Right lobe of liver (tissue), 6 donors: ENCODE measurements at regions not wholly inside any gene's neighbourhood (a gene's known extent, or its start where the extent isn't known, plus 50 kb on each side); places are given as distances from the start of the nearest gene placed in this dataset.
"Not testable (repeated sequence)": the region's sequence is repeated elsewhere in the genome, so short reads cannot be mapped to it uniquely, and the experiment has no call there.

Experiments used
- ATAC-seq, 4 donors: fragments of 200-7000 bp; cut with Tn5 transposase; one replicate each; pipeline ENCODE4 v1.9.1; 2020; ENCODE audit warnings: mild to moderate bottlenecking in 4 of 4, moderate library complexity in 4 of 4
- DNase-seq, 3 donors: peaks; one replicate each; pipeline ENCODE4 v3.0.0-alpha.2; 2020
- H3K27ac ChIP-seq, 3 donors: fragments of 200-600 bp; one replicate each; pipeline ENCODE4 v1.8.0; 2022
- H3K27me3 ChIP-seq, 2 donors: fragments of 200-600 bp; one replicate each; pipeline ENCODE4 v1.8.0; 2022
- H3K36me3 ChIP-seq, 4 donors: fragments of 200-600 bp; sonication (generic) in 1 of 4; one replicate each; pipeline versions ENCODE4 v1.5.1 to v1.8.0; 2017 to 2022; ENCODE audit warnings: control low read depth in 1 of 4
- H3K4me1 ChIP-seq, 4 donors: fragments of 200-600 bp; sonication (generic) in 1 of 4; one replicate each; pipeline versions ENCODE4 v1.5.1 to v1.8.0; 2017 to 2022; ENCODE audit warnings: control low read depth in 1 of 4
- H3K4me3 ChIP-seq, 3 donors: fragments of 200-600 bp; one replicate each; pipeline ENCODE4 v1.8.0; 2022
- H3K9me3 ChIP-seq, 4 donors: fragments of 200-600 bp; sonication (generic) in 1 of 4; one replicate each; pipeline versions ENCODE4 v1.5.1 to v1.8.0; 2017 to 2022; ENCODE audit warnings: control low read depth in 1 of 4
- CTCF ChIP-seq, 4 donors: fragments of 200-600 bp in 3 of 4; fragments of 450-650 bp in 1 of 4; IDR thresholded peaks; one replicate each; pipeline versions ENCODE4 v1.5.1 to v1.8.0; 2016 to 2022; ENCODE audit warnings: antibody characterized with exemption in 4 of 4, mild to moderate bottlenecking in 2 of 4
- POLR2A ChIP-seq: fragments of 450-650 bp; IDR thresholded peaks from one replicate; pipeline ENCODE4 v1.6.1; 2017; ENCODE audit warnings: antibody characterized with exemption, mild to moderate bottlenecking
- WGBS: methylation state at CpG from one replicate; pipeline ENCODE4 v1.1.6; 2018; ENCODE audit warnings: low coverage, low lambda C conversion rate; ENCODE audit not compliant: insufficient coverage; ENCODE audit errors: missing lambda C conversion rate; 5-methylcytosine and 5-hydroxymethylcytosine counted together
- intact Hi-C, 2 donors: fragments of 100-400 bp; cut with DNase I; formaldehyde crosslinking; loops; one replicate each; pipeline versions ENCODE4 v1.11.2 to v1.14.1; 2022
- donor health status: DM: no; HTN: yes; CAD: no.
- donor health status: DM: no; HTN: no; CAD: no.
- donor health status: DM: no; HTN: no; CAD: no.
- donor health status: DM: no; HTN: yes; CAD: no.
- donor health status: DM: no; HTN: yes; CAD: no.

- ATAC-seq: no peak
- intact Hi-C loops: no loop called here
These were observed 82.4 kb upstream of the ADGRG2 start for GRCh38 chrX:19204636-19205035.

GRCh38 chrX:19212037-19212436 lies 89.8 kb upstream of the ADGRG2 start:
- H3K36me3 ChIP-seq: no peaks in the 10 kb centered on the region
- H3K4me1 ChIP-seq: no peaks in the 10 kb centered on the region
- intact Hi-C loops: no loop called here
- no peak overlapping the region for H3K4me3 ChIP-seq
- H3K9me3 ChIP-seq: no peaks in the 10 kb centered on the region
- no peak for TF ChIP-seq CTCF (IDR thresholded peaks at IDR 0.05)
- no peak for TF ChIP-seq POLR2A
- H3K27me3 ChIP-seq: no peaks in the 10 kb centered on the region
- ATAC-seq: no peak
- no peak for DNase-seq
- H3K27ac ChIP-seq: no peak overlapping the region

More at GRCh38 chrX:19204636-19205035, 82.4 kb upstream of the ADGRG2 start:
- H3K27me3 ChIP-seq: peaks cover 0 to 8% of the 10 kb centered on the region in 2 donors
- no peaks in the 10 kb centered on the region for H3K4me1 ChIP-seq
- TF ChIP-seq POLR2A (no peak), CTCF (IDR thresholded peaks at IDR 0.05) (no peak)
- no peaks in the 10 kb centered on the region for H3K9me3 ChIP-seq
- WGBS: 81% methylated on average over 6 of the region's 6 CpGs
- DNase-seq: no peak
- no peaks in the 10 kb centered on the region for H3K36me3 ChIP-seq
- H3K27ac ChIP-seq: no peak overlapping the region
- H3K4me3 ChIP-seq: no peak overlapping the region

- H3K27me3 ChIP-seq: no peaks in the 10 kb centered on the region
- no peak for TF ChIP-seq POLR2A
- no peak overlapping the region for H3K27ac ChIP-seq
- H3K9me3 ChIP-seq: no peaks in the 10 kb centered on the region
- DNase-seq (no peak), ATAC-seq (no peak)
- no peaks in the 10 kb centered on the region for H3K4me1 ChIP-seq
- no peak overlapping the region for H3K4me3 ChIP-seq
- intact Hi-C loops: no loop called here
- WGBS: 46% methylated on average over 1 of the region's 1 CpG
- no peaks in the 10 kb centered on the region for H3K36me3 ChIP-seq
These were observed 91.4 kb upstream of the ADGRG2 start for GRCh38 chrX:19213610-19214152.

GRCh38 chrX:19214311-19214710 lies 92.0 kb upstream of the ADGRG2 start:
- 38% methylated on average over 7 of the region's 7 CpGs for WGBS
- no peak for DNase-seq
- ATAC-seq: no peak

GRCh38 chrX:19225909-19226308 lies 103.6 kb upstream of the ADGRG2 start:
- no peaks in the 10 kb centered on the region for H3K36me3 ChIP-seq
- DNase-seq (no peak), ATAC-seq (no peak)
- no peaks in the 10 kb centered on the region for H3K27me3 ChIP-seq
- H3K4me1 ChIP-seq: no peaks in the 10 kb centered on the region
- H3K9me3 ChIP-seq: no peaks in the 10 kb centered on the region
- 44% methylated on average over 3 of the region's 7 CpGs for WGBS
- H3K4me3 ChIP-seq: no peak overlapping the region
- H3K27ac ChIP-seq: no peak overlapping the region
- intact Hi-C loops: no loop called here
- TF ChIP-seq CTCF (IDR thresholded peaks at IDR 0.05) (peak in 1 of 4 donors; percentile 16), POLR2A (no peak)

More at GRCh38 chrX:19214311-19214710, 92.0 kb upstream of the ADGRG2 start:
- H3K4me3 ChIP-seq: no peak overlapping the region
- intact Hi-C loops: no loop called here
- no peaks in the 10 kb centered on the region for H3K36me3 ChIP-seq
- H3K4me1 ChIP-seq: no peaks in the 10 kb centered on the region
- H3K9me3 ChIP-seq: no peaks in the 10 kb centered on the region
- no peak overlapping the region for H3K27ac ChIP-seq
- TF ChIP-seq CTCF (IDR thresholded peaks at IDR 0.05) (no peak), POLR2A (no peak)
- peaks cover 0 to 4% of the 10 kb centered on the region in 2 donors for H3K27me3 ChIP-seq

GRCh38 chrX:19229896-19230295 lies 107.6 kb upstream of the ADGRG2 start:
- intact Hi-C loops, H3K9me3 ChIP-seq, H3K27me3 ChIP-seq, ATAC-seq, DNase-seq, H3K4me1 ChIP-seq, H3K4me3 ChIP-seq, H3K27ac ChIP-seq, H3K36me3 ChIP-seq: not testable (repeated sequence)
- 71% methylated on average over 4 of the region's 4 CpGs for WGBS
